ENCODE measurements at regions not wholly inside any gene's neighbourhood (a gene's known extent, or its start where the extent isn't known, plus 50 kb on each side); places are given as distances from the start of the nearest gene placed in this dataset.

- DNase-seq = no peak
These were observed 67.1 kb upstream of the TMEM260 start for GRCh38 chr14:56512521-56512920.

GRCh38 chr14:56514663-56515371 lies 64.8 kb upstream of the TMEM260 start:
- no peak for DNase-seq

- DNase-seq = no peak
These were observed 63.9 kb upstream of the TMEM260 start for GRCh38 chr14:56515739-56516138.

GRCh38 chr14:56522403-56522802 lies 57.2 kb upstream of the TMEM260 start:
- no peak for DNase-seq

GRCh38 chr14:56524971-56525677 lies 54.5 kb upstream of the TMEM260 start:
- DNase-seq = no peak

GRCh38 chr14:56528927-56529326 lies 50.7 kb upstream of the TMEM260 start:
- no peak for DNase-seq

All from NCI-H1105 treated with DMSO at 0.1 percent for 48 hours (cell line).